GM12872 (cell line): ENCODE measurements at regions not wholly inside any gene's neighbourhood (a gene's known extent, or its start where the extent isn't known, plus 50 kb on each side); places are given as distances from the start of the nearest gene placed in this dataset.

Source experiments
- TF ChIP-seq, protein P1 (sequence below): IDR thresholded peaks from 3 replicates; pipeline ENCODE4 v1.5.1; 2011; ENCODE audit warnings: low read depth, mild to moderate bottlenecking, low read length, moderate library complexity; ENCODE audit not compliant: insufficient read depth

DNA sequence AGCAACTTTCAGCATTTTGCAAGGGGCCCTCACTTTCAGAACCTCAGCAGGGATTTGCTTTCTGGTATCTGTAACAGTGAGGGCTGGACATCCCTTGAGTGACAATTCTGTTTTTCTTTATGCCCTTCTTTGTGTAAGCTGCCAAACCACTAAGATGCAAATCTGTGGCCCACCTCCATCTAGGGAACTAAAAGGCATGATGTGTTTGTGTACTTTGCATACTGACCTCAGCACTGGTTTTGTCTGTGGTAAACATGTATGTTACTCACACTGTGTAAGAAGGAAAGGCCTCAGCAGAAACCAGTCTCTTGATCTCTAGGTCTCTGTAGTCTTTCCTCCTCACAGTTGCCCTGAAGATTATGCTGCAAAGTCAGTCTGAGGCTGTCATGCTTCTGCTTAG is 396.6 kb upstream of the DYNLRB2 start:
- TF ChIP-seq, protein P1, sequence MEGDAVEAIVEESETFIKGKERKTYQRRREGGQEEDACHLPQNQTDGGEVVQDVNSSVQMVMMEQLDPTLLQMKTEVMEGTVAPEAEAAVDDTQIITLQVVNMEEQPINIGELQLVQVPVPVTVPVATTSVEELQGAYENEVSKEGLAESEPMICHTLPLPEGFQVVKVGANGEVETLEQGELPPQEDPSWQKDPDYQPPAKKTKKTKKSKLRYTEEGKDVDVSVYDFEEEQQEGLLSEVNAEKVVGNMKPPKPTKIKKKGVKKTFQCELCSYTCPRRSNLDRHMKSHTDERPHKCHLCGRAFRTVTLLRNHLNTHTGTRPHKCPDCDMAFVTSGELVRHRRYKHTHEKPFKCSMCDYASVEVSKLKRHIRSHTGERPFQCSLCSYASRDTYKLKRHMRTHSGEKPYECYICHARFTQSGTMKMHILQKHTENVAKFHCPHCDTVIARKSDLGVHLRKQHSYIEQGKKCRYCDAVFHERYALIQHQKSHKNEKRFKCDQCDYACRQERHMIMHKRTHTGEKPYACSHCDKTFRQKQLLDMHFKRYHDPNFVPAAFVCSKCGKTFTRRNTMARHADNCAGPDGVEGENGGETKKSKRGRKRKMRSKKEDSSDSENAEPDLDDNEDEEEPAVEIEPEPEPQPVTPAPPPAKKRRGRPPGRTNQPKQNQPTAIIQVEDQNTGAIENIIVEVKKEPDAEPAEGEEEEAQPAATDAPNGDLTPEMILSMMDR = no peak; the same call in 2 of the 3 replicates

DNA sequence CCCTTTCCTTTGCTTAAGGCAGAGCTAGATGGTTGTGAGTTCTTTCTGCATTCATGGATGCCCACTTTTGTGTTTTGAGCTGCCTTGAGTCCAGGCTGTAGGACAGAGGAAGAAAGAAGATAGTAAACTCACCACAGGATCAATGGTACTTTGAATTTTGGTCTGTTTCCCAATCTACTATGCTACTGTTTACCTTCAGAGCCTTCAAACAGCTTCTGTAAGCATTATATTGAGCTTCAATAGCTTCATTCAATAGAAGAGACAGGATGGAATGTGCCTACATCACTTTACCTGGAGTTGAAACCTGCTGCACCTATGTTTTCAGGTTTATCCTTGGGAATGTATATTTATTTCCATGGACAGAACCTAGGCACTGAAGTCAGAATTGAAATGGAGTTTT is 397.9 kb upstream of the DYNLRB2 start:
- TF ChIP-seq, protein P1 = no peak

DNA sequence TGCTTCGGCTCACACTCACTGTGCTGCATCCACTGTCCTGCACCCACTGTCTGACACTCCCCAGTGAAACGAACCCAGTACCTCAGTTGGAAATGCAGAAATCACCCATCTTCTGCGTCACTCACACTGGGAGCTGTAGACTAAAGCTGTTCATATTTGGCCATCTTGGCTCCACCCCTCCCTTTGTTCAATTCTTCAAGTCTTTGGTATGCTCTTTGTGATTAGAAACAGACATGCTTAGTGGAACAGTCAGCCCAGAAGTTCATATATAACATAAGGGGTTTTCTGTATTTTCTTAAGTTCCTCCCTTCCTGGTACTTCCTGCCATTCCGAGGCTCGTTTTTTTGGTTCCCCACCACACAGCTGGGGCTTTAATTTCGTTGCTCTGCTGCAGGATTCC is 398.5 kb upstream of the DYNLRB2 start:
- TF ChIP-seq, protein P1 = no peak

DNA sequence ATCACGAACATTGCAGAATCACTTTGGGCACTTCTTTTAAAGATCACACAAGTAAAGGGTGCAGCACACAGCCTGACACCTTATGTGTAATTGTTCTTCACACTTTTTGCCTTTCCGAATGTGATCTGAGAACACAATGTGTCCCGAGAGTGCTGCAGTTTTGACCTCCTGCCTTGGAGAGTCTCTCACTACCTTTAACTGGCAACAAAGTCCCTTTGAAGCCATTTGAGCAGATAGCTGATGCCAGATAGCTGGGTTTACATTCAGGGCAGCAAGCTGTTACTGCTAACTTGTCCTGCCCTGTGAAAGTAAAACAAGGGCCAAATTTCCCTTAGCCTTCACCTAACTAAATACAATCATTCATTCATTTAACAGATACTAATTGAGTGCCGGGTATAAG is 411.0 kb upstream of the DYNLRB2 start:
- TF ChIP-seq, protein P1 = no peak

DNA sequence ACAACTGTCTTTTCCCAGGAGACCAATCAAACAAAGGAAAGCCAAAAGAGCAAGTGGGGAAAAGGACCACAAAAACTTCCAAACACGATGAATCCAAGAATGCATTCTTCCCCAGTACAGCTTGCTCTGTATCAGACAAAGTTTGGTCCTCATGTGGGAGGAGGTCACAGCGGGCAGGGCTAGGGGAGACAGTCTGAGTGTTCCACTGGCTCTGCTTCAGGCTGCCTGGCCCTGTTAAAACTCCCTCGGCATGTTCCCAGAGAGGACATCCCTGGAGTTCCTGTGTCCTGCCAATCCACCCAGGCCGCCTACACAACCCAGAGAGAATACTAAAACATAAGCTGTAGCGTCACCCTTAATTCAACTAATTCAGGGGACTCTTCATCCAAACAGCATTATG is 415.1 kb upstream of the DYNLRB2 start:
- TF ChIP-seq, protein P1 = no peak

DNA sequence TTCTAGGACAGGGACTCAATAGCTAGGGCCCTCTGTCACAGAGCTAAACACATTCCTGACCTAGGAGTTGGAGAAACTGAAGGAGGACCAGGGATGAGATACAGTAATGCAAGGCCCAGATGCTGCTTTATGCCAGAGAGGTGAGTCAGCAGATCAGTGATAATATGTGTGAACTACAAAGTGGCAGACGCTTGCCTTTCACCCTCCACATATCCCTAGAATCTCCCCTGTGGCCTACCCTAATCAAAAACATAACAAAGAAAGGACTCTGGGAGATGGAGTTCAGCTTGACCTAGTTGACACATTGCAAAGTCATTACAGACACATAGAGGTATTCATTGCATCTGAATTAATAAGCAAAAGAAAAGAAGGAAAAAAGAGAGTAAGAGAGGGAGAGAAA is 417.6 kb upstream of the DYNLRB2 start:
- TF ChIP-seq, protein P1 = no peak

DNA sequence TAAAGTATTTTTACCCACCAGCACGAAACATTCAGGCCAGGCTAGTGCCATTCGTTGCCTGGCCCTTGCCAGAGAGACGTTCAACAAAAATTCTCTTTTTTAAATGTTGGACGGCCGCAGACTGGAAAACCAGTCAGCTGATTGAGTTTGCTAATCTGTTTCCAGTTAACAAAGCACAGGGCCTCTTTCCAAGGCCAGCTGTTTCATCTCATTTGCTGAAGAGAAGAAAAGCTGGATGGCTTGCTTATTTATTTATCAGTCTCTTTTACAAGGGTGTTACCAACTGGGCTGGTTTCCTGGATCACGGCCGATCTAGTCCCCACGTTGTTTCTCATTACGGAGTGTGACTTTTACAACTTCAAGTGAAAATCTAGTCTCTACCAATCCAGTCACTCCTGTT is 418.7 kb upstream of the DYNLRB2 start:
- TF ChIP-seq, protein P1 = no peak

DNA sequence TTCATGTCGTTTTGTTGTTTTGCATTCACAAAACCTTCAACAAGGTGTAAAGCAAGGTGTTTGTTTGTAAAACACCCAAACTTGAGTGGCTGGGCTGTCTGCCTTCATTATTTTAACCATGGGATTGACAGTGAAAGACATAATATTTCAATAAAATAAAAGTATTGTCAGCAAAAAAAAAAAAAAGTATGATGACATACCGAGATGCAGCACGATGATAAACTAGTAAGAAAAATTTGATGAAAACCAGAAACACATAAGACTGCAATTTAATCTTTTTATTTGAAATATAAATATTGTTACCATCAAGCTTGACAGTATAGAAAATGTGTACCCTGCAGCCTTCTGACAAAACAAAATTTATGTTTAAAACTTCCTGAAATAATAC is 419.3 kb upstream of the DYNLRB2 start:
- TF ChIP-seq, protein P1 = no peak
